ENCODE measurements at regions not wholly inside any gene's neighbourhood (a gene's known extent, or its start where the extent isn't known, plus 50 kb on each side); places are given as distances from the start of the nearest gene placed in this dataset.

DNA sequence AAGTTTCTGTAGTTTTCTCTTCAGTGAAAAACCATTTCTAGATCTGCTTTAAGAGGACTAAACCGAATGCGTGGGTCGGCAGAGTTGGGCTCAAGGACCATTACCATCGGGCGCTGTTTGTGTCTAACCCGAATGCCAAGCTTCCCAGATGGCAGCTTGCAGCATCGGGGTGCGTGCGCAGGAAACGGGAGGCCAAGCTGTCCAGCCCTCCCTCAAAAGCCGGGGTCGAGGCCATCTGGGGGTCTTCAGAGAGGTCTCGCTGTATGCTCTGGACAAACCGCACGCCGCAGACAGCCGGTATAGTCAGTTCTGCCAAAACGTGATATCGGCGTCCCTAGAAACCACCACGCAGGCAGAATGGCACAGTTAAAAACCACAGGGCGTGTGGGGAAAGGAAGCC lies 178.8 kb downstream of the BANP start:
- POLR2A ChIA-PET = no interaction called here

DNA sequence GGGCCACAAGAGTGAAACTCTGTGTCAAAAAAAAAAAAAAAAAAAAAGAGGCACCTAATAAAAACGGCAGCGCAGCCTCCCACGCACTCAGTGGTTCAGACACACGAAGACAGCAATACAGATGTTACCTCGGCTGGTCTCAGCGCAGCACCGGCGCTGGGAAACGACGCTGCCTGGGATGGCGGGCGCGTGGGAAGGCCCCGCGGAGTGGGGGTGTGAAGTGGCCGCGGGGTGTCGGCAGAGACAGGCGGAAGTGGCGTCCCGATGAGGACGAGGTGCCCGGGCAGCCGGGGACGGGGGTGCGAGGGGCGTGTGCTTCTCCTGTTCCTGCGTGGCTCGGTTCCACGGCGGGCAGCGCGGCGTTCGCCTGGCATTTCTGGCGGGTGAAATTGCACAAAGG lies 179.4 kb downstream of the BANP start:
- ChIA-PET POLR2A (no interaction called here), CTCF (no interaction called here)
- Histone ChIP-seq H3K4me3 (ENCODE audit: control extremely low read depth in 1 of 5, extremely low read depth in 1 of 5, insufficient read depth in 1 of 5, low read depth in 2 of 5, low read length in 4 of 5) (no peak overlapping the region), H3K9me3 (ENCODE audit: control extremely low read depth in 1 of 3, control insufficient read depth in 2 of 3, insufficient read depth in 1 of 3, low read length in 2 of 3) (no peaks in the 10 kb centered on the region), H3K36me3 (replicated peaks in 1 of 2; ENCODE audit: control extremely low read depth in 1 of 2, control insufficient read depth in 1 of 2, extremely low read depth in 1 of 2, insufficient read depth in 2 of 2, low read length in 1 of 2) (no peaks in the 10 kb centered on the region), H3K4me1 (ENCODE audit: control insufficient read depth in 2 of 2, insufficient read depth in 2 of 2, low read length in 2 of 2) (no peaks in the 10 kb centered on the region), H3K79me2 (ENCODE audit: control insufficient read depth, insufficient read depth, low read length) (no peaks in the 10 kb centered on the region), H3K27ac (ENCODE audit: low read length in 2 of 2) (no peak overlapping the region), H3K4me2 (replicated peaks; ENCODE audit: low read depth, low read length, poor library complexity, severe bottlenecking) (no peak overlapping the region), H3K27me3 (replicated peaks in 1 of 4; ENCODE audit: control extremely low read depth in 1 of 4, control insufficient read depth in 3 of 4, insufficient read depth in 4 of 4, low read length in 3 of 4) (no peaks in the 10 kb centered on the region), H4K20me1 (ENCODE audit: control insufficient read depth, insufficient read depth, low read length, poor library complexity, severe bottlenecking) (no peaks in the 10 kb centered on the region), H2AFZ (ENCODE audit: insufficient read depth, low read depth, low read length, poor library complexity, severe bottlenecking) (no peak overlapping the region), H3K9ac (ENCODE audit: low read length) (no peak overlapping the region)
- Mint-ChIP-seq H3K4me1 (no peaks in the 10 kb centered on the region), H3K27ac (no peak overlapping the region), H3K9me3 (ENCODE audit: insufficient read depth) (no peaks in the 10 kb centered on the region), H3K27me3 (peaks cover 3% of the 10 kb centered on the region), H3K4me3 (no peak overlapping the region)
- intact Hi-C loops (cut with micrococcal nuclease) = no loop called here
- TF ChIP-seq EZH2 (IDR thresholded peaks at IDR 0.05; ENCODE audit: borderline replicate concordance, insufficient read depth, low read depth, low read length, poor library complexity, severe bottlenecking) = no peak
- TF ChIP-seq, protein P1, sequence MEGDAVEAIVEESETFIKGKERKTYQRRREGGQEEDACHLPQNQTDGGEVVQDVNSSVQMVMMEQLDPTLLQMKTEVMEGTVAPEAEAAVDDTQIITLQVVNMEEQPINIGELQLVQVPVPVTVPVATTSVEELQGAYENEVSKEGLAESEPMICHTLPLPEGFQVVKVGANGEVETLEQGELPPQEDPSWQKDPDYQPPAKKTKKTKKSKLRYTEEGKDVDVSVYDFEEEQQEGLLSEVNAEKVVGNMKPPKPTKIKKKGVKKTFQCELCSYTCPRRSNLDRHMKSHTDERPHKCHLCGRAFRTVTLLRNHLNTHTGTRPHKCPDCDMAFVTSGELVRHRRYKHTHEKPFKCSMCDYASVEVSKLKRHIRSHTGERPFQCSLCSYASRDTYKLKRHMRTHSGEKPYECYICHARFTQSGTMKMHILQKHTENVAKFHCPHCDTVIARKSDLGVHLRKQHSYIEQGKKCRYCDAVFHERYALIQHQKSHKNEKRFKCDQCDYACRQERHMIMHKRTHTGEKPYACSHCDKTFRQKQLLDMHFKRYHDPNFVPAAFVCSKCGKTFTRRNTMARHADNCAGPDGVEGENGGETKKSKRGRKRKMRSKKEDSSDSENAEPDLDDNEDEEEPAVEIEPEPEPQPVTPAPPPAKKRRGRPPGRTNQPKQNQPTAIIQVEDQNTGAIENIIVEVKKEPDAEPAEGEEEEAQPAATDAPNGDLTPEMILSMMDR (IDR thresholded peaks at IDR 0.05) = no peak
- 94% methylated on average over 35 of the region's 36 CpGs for WGBS (ENCODE audit: insufficient coverage)
- no peak for ATAC-seq (ENCODE audit: low read depth)
- DNase-seq = no peak

More for the DNA sequence above, 178.8 kb downstream of the BANP start:
- H3K9ac ChIP-seq (ENCODE audit: low read length) = no peak overlapping the region
- no peak overlapping the region for H2AFZ ChIP-seq (ENCODE audit: insufficient read depth, low read depth, low read length, poor library complexity, severe bottlenecking)
- H3K27me3 ChIP-seq (replicated peaks in 1 of 4; ENCODE audit: control extremely low read depth in 1 of 4, control insufficient read depth in 3 of 4, insufficient read depth in 4 of 4, low read length in 3 of 4) = no peaks in the 10 kb centered on the region
- no peaks in the 10 kb centered on the region for H3K9me3 ChIP-seq (ENCODE audit: control extremely low read depth in 1 of 3, control insufficient read depth in 2 of 3, insufficient read depth in 1 of 3, low read length in 2 of 3)
- Mint-ChIP-seq H3K4me3 (no peak overlapping the region), H3K4me1 (no peaks in the 10 kb centered on the region), H3K27me3 (peaks cover 3% of the 10 kb centered on the region), H3K9me3 (ENCODE audit: insufficient read depth) (no peaks in the 10 kb centered on the region), H3K27ac (no peak overlapping the region)
- no peaks in the 10 kb centered on the region for H3K36me3 ChIP-seq (replicated peaks in 1 of 2; ENCODE audit: control extremely low read depth in 1 of 2, control insufficient read depth in 1 of 2, extremely low read depth in 1 of 2, insufficient read depth in 2 of 2, low read length in 1 of 2)
- no peak overlapping the region for H3K4me2 ChIP-seq (replicated peaks; ENCODE audit: low read depth, low read length, poor library complexity, severe bottlenecking)
- no peaks in the 10 kb centered on the region for H3K79me2 ChIP-seq (ENCODE audit: control insufficient read depth, insufficient read depth, low read length)
- TF ChIP-seq, protein P1 (IDR thresholded peaks at IDR 0.05) = no peak
- TF ChIP-seq EZH2 (IDR thresholded peaks at IDR 0.05; ENCODE audit: borderline replicate concordance, insufficient read depth, low read depth, low read length, poor library complexity, severe bottlenecking) = no peak
- WGBS (ENCODE audit: insufficient coverage) = 95% methylated on average over 22 of the region's 22 CpGs
- intact Hi-C loops (cut with micrococcal nuclease) = no loop called here
- CTCF ChIA-PET = no interaction called here
- H3K27ac ChIP-seq (ENCODE audit: low read length in 2 of 2) = no peak overlapping the region
- no peaks in the 10 kb centered on the region for H3K4me1 ChIP-seq (ENCODE audit: control insufficient read depth in 2 of 2, insufficient read depth in 2 of 2, low read length in 2 of 2)
- H4K20me1 ChIP-seq (ENCODE audit: control insufficient read depth, insufficient read depth, low read length, poor library complexity, severe bottlenecking) = no peaks in the 10 kb centered on the region
- no peak for ATAC-seq (ENCODE audit: low read depth)
- no peak for DNase-seq
- no peak overlapping the region for H3K4me3 ChIP-seq (ENCODE audit: control extremely low read depth in 1 of 5, extremely low read depth in 1 of 5, insufficient read depth in 1 of 5, low read depth in 2 of 5, low read length in 4 of 5)
